Lung microvascular endothelial cell (primary cell): ENCODE measurements at regions not wholly inside any gene's neighbourhood (a gene's known extent, or its start where the extent isn't known, plus 50 kb on each side); places are given as distances from the start of the nearest gene placed in this dataset.
"Not testable (repeated sequence)": the region's sequence is repeated elsewhere in the genome, so short reads cannot be mapped to it uniquely, and the experiment has no call there.

ENCODE experiments used
- DNase-seq, 2 donors: peaks; one replicate each; pipeline versions ENCODE4 v3.0.0 to v3.0.0-alpha.2; 2010; ENCODE audit warnings: low read depth in 2 of 2

DNA sequence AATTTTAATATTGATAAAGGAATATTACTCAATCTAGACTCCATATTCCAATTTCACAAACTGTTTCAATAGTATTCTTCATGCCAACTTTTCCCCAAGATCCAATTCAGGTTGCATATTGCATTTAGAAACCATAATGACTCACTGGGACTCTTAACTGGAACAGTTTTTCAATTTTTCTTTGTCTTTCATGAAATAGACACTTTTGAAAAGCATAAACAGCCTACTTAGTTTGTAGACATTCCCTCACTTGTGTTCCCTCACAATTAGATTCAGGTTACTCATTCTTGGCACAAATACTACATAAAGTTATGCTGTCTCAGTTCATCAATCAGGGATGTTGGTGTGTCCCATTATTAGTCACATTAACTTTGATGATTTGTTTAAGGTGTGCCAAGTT, 1768.4 kb upstream of the PIK3C3 start:
- DNase-seq = no peak

DNA sequence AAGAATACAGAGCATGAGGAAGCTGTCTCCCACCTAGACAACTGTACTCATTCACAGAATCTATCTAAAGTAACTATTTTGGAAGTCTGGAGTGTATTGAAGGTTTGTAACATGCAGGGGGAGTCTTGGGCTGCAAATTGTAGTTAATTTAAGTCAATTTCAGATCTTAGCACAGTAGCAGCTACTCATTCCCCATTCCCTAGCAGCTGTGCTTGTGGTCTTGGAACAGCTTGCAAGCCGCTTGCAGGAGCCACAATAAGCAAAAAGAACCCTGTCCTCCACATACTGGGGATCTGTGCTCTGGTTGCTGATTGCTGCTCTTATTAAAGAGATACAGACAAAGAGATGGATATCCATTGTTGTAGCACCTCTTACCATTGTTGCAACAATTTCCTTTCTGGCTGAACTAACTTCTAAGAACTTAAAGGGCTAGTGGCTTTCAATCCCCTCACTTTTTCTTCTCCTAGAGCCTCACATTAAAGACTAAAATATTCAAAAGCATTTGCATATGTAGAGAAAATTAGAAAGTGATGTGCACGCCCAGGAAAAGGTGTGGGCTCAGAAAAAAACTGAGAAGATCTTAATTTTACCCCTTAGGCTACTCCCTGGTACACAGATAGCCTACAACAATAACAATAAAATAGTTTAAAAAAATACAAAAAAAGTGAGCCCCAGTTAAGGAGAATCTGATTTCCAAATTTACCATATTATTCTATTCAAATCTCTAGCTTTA, 1775.1 kb upstream of the PIK3C3 start:
- DNase-seq = no peak

DNA sequence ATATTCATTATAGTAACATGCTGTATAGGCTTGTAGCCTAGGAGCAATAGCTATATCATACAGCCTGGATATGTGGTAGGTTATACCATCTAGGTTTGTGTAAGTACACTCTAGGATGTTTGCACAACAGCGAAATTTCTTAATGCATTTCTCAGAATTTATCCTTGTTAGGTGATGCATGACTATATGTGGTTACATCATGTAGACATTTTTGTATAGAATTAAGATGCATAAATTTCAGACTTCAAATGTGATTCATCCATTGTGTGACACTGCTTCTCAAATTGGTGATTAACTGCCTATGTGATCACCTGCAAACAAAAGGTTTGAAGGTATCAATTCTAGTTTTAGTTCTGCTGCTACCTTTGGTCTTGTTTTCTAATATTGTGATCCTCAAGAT, 1787.0 kb upstream of the PIK3C3 start:
- no peak for DNase-seq

DNA sequence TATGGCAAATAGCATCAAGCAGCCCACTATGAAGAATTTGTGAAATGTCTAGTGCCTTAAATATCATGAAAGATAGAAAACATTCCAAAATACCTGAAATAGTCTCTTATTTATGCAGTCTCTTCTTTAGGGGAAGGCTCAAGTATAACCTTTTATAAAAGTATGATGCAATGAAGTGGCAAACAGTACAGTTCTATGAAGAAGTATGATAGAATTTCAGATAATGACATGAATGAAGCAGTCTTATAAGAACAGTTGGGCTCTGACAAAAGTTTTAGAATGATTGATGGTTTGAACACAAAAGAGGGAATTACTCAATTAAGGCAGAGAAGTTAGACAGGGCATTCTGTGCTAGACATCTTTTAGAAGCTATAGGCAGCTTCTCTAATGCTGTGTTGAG, 1791.8 kb upstream of the PIK3C3 start:
- DNase-seq = no peak

DNA sequence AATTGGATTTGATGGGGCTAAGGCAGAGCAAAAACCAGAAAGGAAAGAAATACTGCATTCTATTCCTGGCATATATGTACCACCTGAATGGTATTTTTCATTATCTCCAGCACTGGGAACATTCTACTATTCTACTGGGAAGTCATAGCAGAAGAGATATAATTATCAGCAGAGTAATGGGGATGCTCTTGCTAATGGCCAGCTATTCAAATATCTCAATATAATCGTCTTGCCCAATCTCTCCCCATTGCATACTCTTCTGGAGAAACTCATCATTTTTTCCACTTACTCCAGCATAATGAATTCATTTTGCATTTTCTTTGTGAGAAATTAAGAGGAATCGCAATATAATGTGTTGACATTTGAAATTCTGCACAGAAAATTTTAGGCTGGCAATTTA, 1794.7 kb upstream of the PIK3C3 start:
- no peak for DNase-seq

DNA sequence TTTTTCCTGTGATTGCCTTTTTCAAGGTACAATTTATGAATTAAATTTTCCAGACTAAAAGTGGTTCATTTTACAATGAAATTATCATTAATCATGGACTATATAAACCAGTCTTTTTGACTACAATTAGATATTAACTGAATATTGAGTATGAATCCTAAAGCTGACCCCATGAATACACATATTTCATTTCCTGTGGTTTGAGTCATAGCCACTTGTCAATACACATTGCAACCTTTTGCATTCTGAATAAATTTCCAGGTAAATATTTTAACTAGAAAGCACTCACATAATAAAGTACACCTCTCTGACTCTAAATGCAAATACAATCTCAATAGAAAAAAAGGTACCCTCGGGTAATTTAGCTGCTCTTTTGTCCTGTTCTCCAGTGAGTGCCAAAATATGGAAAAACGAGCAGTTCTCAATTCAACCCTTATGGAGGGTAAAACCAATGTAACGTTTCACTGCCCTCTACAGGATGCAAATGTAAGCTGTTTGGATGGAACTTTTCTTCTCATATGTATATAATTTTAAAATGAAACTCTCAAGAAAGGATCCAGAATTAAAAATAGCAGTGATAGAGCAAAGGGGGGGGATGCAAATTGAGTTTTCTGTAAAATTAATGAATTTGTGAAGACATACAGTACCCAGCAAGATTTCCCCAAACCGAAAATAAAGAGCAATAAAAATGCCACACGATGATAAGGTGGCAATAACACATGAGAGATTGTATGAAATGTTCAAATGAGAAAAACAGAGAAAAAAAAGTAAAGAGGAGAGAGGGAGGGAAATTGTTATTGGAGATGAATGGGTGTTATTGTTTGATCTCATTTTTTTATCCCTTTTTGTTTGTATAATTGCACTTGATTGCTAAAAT, 1795.7 kb upstream of the PIK3C3 start:
- DNase-seq = peak; percentile 60 to 73

DNA sequence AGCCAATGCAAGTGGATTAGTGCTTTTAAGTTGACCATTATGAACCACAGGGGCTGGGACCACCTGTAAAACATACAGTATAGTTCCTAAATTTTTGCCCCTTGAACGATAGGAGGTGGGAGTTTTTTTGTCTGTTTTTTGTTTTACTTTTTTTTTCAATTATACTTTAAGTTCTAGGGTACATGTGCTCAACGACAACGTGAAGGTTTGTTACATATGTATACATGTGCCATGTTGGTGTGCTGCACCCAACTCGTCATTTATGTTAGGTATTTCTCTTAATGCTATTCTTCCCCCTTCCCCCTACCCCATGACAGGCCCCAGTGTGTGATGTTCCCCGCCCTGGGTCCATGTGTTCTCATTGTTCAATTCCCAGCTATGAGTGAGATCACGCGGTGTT, 1797.9 kb upstream of the PIK3C3 start:
- no peak for DNase-seq

DNA sequence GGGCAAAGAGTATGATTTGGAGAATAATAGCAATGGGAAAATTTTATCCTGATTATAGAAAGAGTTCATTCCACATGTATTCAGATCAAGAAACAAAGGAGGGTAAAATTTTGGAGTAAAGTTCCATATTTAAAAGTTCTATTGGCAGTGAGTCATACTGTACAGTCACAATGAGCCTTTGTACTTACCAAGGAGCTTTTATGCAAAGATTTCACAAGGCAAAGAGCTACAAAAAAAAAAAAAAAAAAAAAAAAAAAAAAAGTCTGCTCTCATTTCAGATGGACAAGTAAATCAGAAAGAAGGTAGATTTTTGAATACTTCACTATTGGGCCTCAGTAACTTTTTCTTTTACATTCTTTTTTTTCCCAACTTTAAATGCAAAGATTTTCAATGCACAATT, 1802.2 kb upstream of the PIK3C3 start:
- no peak for DNase-seq

DNA sequence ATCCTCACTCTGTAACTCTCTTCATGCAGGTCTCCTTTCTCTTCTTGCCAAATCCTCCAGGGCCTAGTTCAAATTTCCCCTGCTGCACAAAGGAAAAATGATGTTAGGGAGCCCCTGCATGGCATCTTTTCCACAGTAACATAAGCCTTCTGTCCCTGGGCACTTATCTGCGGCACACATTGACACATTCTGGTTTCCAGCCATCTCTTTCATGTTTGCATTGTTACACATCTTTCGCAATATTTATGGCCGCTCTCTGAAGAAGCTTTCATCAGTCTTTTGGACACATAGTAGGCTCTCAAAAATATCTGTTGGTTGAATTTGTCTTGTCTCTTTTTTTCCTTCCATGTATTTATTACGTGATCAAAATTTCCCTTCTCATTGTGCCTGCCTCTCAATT, 1806.1 kb upstream of the PIK3C3 start:
- DNase-seq = no peak

DNA sequence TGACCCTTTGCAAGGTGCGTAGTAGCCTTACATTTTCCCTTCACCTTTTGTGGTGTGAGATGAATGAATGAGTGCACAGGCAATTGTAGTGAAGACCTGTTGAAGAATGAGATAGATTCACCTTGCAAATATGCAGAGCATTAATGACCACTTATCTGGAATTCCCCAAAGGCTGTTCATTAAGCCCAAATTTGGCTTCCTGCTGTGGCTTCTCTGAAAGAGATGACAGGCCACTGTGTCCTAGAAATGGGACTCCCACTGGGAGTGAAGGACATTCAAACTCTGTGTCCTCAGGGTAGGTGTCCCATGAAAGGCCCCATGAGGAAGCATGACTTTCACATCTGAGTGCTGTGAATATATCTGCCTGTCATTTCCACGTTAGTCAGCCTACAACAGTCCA, 1821.8 kb upstream of the PIK3C3 start:
- no peak for DNase-seq

DNA sequence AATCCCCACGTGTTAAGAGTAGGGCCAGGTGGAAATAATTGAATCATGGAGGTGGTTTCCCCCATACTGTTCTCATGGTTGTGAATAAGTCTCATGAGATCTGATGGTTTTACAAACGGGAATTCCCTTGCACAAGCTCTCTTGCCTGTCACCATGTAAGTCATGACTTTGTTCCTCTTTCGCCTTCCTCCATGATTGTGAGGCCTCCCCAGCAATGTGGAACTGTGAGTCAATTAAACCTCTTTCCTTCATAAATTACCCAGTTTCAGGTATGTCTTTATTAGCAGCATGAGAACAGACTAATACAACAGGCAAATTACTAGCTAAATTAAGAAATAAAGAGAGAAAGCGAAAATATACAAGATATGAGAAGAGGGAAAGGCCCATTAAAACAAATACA, 1822.6 kb upstream of the PIK3C3 start:
- not testable (repeated sequence) for DNase-seq

DNA sequence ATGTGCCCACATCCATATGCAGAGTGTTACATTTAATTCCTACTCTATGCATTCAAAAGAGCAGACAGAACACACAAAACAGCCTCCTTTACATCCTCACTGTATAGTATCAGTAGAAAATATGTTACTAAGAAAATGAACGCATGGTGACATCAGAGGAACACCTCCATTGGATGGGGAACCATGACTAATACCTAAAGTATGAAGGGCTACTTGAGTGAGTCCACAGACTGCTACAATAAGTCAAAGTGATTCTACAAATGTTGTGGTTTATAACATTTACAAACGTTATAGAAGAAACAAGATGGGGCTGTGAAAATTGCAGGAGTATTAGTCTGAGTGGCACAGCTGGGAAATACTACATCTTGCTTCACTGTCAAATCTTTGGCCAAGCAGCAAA, 1830.9 kb upstream of the PIK3C3 start:
- peak in 1 of 2 donors; percentile 2 for DNase-seq

DNA sequence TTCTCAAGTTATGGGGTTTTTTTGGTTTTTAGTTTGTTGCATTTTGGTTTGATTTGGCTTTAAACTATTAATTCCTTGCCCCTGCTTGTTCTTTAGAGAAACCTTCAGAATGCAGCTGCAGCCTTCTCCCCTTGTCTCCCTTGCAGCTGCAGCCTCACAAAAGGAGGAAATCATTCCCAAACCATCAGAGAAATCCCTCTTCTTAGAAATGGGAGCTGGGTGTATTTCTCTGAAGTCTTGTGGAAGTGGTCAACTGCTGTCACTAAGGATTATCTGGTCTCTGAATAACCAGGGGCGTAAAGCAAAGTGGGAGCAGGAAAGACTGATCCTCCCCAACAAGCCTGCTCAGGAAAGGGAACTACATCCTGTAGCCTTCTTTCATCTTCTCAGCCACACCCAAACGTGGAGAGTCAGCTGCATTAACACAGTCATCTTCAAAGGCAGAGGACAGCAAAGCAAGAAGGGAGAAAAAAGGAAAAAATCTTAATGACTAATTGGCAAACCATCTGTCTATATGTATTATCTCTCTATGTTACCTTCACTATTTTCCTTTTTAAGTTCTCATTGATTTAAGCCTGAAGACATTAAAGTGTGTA, 1834.1 kb upstream of the PIK3C3 start:
- no peak for DNase-seq

DNA sequence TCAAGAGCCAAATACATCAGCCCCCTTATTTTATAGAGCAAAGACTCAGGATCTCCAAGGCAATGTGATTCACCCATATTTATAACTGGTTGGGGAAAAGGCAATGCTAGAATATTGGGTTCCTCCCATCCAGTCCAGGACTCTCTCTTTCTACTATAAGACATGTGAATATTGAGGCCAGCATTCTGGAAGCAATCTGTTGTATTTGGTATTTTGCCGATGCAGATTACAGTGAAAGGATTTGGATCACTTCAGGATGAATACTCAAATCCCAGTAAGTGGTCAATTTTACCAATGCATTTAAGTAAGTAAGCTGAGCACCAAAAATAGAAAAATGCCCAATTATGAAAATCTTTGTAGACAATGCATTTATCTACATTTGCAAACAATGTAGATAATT, 1834.7 kb upstream of the PIK3C3 start:
- DNase-seq = no peak

DNA sequence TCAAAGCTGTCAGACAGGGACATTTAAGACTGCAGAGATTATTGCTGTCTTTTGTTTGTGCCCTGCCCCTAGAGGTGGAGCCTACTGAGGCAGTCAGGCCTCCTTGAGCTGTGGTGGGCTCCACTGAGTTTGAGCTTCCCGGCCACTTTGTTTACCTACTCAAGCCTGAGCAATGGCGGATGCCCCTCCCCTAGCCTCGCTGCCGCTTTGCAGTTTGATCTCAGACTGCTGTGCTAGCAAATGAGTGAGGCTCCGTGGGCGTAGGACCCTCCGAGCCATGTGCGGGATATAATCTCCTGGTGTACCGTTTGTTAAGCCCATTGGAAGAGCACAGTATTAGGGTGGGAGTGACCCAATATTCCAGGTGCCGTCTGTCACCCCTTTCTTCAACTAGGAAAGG, 1835.5 kb upstream of the PIK3C3 start:
- not testable (repeated sequence) for DNase-seq

DNA sequence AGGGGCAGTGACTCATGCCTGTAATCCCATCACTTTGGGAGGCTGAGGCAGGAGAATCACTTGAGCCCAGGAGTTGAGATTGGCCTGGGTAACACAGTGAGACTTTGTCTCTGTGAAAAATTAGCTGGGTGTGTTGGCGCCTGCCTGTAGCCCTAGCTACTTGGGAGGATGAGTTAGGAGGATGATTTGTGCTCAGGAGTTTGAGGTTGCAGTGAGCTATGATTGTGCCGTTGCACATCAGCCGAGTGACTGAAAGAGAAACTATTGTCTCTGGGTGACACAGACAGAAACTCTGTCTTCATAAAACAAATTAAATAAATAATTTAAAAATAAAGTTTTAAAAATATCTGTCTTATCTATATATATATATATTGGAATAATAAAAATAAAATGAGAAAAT, 1844.6 kb upstream of the PIK3C3 start:
- DNase-seq = no peak

DNA sequence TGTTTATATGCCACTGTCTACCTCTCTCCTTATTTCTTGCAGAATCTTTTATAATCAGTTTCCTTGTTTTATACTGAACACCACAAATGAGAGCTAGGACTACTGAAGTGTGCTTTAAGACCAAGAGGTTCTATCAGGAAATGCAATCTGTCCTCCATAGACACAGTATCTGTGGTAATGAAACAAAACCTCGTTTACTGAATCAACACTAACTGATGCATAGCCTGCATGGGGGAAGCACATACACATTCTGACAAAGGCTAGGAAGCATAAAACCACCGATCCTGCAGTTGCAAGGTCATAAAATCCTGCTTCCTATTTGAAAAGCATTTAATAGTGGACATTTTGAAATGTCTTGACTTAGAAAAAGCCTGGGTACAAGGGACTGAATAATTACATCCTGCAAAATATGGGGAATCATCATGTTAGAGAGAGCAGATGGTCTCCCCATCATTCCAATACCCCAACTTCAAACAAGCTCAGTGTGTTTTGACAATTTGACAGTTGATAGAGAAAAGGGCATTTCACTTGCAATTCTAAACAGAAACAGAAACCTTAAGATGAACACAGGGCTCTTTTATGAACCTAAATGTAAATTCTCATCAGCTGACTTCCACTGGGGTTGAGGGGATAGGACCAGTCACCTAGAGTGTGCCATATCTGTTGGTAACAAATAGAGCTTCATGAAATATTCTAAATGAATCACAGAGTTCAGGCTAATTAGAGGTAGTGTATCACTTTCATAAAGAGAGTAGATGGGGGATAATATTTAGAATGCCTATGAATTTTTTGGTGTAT, 1845.6 kb upstream of the PIK3C3 start:
- no peak for DNase-seq

DNA sequence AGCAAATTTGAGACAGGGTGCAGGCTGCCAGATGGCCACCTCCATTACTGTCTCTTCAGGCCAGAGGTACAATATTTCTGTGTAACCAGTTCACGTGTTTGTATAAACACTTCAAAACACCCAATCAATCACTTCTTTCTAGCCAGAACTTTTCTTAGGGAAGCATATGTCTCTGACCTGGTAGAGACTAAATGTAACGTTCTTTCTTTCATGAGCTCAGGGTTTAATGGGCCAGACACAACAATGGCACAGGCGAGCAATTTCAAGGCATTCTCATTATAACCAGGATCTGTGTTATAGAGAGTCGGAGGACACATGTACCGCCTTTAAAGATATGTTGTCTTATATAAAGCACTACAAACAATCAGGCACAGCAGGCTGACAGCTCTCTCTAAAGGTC, 1846.4 kb upstream of the PIK3C3 start:
- no peak for DNase-seq

DNA sequence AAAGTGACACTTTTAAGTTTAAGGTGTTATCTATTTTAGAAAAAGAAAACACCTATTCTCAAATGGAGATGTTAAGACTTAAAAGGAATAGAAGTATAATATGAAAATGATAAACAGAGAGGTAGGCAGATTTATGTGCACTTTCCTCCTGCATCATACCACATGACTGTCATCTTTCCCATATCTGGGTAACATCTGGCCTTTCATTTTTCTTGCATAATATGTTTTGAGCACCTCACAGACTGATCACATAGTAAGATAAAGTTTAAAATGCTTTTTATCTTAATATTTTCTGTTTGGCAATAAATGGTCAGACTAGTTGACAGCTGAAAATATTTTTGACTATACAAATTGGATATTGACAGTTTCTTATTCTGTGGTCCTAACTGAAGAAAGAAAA, 1852.1 kb upstream of the PIK3C3 start:
- no peak for DNase-seq

DNA sequence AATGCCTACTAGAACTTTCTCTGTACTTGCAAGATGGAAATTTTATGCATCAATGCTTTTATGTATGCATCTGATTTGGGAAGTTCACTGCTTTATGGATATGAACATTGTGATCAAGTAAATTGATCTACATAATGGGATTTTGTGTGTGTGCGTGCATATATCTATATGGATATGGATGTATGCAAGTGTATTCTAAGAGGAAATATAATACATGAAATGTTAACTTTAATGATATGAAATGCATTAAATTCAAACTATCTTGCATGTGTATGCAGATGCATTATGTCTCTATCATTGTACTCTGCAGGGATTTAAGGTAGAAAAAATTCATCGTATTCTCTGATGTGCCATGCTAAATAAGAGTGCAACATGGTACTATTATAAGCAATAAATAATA, 1855.4 kb upstream of the PIK3C3 start:
- no peak for DNase-seq

DNA sequence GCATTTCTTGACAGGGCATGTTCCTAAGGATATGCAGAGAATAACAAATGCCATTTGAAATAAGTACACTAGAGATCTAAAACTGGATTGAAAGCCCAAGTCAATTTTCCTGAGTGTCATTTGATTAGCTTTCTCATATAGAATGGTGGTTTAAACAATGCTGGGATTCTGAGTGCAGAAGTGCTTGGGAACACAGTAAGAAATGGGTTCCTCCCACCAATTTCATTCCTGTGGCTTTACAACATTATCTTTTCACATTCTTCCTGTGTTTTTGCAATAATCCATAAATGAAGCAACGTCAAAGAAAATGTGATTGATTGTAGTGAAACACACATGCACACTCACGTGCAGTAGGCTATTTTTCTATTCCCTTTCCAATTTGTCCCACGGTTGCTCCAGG, 1858.4 kb upstream of the PIK3C3 start:
- no peak for DNase-seq

DNA sequence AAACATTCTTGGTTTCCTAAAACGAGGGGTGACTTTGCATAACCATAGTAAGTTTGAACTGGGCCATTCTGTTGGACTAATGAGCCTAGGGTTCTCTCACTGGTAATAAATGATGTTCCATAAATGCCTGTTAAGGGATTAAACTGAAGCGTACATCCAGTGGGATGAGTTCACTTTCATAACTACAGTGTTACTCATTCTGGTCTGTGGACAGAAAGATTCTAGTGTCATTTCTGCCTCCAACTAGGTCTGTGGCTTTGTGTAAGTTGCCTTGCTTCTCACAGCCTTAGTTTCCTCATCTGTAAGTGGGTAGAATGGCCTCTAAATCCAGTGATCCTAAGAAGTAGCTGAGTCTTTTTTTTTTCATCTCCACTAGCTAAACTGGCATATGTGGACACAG, 1860.6 kb upstream of the PIK3C3 start:
- DNase-seq = no peak
